Memory B cell (primary cell): ENCODE measurements at regions not wholly inside any gene's neighbourhood (a gene's known extent, or its start where the extent isn't known, plus 50 kb on each side); places are given as distances from the start of the nearest gene placed in this dataset.

Experiments
- ATAC-seq: fragments of 150-1000 bp; cut with Tn5 transposase; 2 replicates; pipeline ENCODE4 v1.10.0; 2021; ENCODE audit warnings: low read depth, mild to moderate bottlenecking, moderate library complexity
- DNase-seq, 2 donors: peaks; one replicate each; pipeline ENCODE4 v3.0.0; 2022; ENCODE audit warnings: low spot score in 2 of 2
- H3K27ac Mint-ChIP-seq: one replicate; pipeline ENCODE4 v1.8.0; 2022; ENCODE audit warnings: mild to moderate bottlenecking, moderate library complexity, mixed read lengths
- H3K27me3 Mint-ChIP-seq: one replicate; pipeline ENCODE4 v1.8.0; 2022; ENCODE audit warnings: mixed read lengths
- H3K36me3 Mint-ChIP-seq: one replicate; pipeline ENCODE4 v1.8.0; 2022; ENCODE audit warnings: mild to moderate bottlenecking, mixed read lengths
- H3K4me1 Mint-ChIP-seq: one replicate; pipeline ENCODE4 v1.8.0; 2022; ENCODE audit warnings: mixed read lengths
- H3K4me3 Mint-ChIP-seq: one replicate; pipeline ENCODE4 v1.8.0; 2022; ENCODE audit warnings: mild to moderate bottlenecking, moderate library complexity, mixed read lengths
- H3K9me3 Mint-ChIP-seq: one replicate; pipeline ENCODE4 v1.8.0; 2022; ENCODE audit warnings: mixed read lengths

DNA sequence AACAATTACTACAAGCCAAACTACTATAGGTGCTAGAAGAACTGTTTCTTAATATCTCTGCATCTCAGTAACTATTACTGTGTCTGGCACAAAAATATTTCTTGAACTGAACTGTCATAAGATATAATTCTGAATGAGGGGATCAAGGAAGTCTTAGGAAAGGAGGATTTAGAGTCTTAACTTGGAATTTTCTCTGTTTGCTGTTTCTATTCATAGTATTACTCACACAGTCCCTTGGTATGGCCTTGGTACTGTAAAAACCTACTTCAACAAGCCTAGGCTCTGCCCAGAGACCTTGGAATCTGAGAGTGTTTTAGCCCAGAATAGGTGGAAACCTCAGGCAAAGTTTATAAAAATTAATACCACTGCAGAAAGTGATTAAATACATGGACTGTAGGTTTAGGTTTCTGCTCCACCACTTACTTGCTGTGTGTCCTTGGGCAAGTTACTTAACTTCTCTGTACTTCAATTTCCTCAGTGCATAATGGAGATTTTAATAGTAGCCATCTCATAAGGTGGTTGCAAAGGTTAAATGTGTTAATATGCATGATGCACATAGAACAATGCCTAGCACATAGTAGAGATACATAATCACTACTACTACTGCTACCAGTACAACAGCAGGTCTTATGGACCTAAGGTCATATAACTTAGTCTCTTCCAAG, 87.4 kb upstream of the NFIA start:
- H3K4me1 Mint-ChIP-seq: no peaks in the 10 kb centered on the region
- no peak overlapping the region for H3K27ac Mint-ChIP-seq
- ATAC-seq (no peak), DNase-seq (no peak)
- no peak overlapping the region for H3K4me3 Mint-ChIP-seq
- H3K36me3 Mint-ChIP-seq: no peaks in the 10 kb centered on the region
- peaks cover 12% of the 10 kb centered on the region for H3K27me3 Mint-ChIP-seq
- no peaks in the 10 kb centered on the region for H3K9me3 Mint-ChIP-seq

DNA sequence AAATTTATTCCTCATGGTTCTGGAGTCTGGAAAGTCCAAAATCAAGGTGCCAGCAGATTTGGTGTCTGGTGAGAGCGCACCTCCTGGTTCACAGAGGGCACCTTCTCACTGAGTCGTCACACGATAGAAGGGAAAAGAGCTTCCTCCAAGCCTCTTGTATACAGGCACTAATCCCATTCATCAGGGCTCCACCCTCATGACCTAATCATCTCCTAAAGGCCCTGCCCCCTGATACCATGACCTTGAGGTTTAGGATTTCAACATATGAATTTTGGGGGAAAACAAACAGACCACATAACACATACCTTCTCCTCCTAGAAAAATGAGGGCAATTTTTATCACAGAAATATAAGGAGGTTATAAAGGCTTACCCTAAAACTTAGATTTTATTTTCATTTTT, 88.0 kb upstream of the NFIA start:
- peaks cover 12% of the 10 kb centered on the region for H3K27me3 Mint-ChIP-seq
- H3K4me3 Mint-ChIP-seq: no peak overlapping the region
- no peaks in the 10 kb centered on the region for H3K36me3 Mint-ChIP-seq
- no peak overlapping the region for H3K27ac Mint-ChIP-seq
- H3K9me3 Mint-ChIP-seq: no peaks in the 10 kb centered on the region
- DNase-seq (no peak), ATAC-seq (no peak)
- no peaks in the 10 kb centered on the region for H3K4me1 Mint-ChIP-seq

DNA sequence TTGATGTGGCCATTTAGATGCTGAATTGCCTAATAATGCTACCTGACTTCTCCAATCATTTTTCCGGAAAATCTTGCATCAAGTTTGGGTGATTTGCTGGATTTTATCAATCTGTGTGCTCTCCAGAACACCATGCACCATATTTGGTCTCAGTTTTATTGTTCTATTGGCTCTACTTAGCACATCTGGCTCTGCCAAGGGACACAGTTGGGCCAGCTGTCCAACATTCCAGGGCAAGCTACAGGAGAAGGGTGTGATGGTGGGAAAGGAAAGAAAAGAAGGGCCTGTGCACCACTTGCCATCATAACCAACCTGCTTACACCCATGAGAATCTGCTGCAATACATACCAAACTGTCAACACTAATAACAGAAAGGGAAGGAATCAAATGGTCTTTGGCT, 90.2 kb upstream of the NFIA start:
- no peaks in the 10 kb centered on the region for H3K4me1 Mint-ChIP-seq
- H3K9me3 Mint-ChIP-seq: no peaks in the 10 kb centered on the region
- H3K36me3 Mint-ChIP-seq: no peaks in the 10 kb centered on the region
- H3K27me3 Mint-ChIP-seq: peaks cover 14% of the 10 kb centered on the region
- no peak for ATAC-seq
- H3K4me3 Mint-ChIP-seq: no peak overlapping the region
- no peak for DNase-seq
- H3K27ac Mint-ChIP-seq: no peak overlapping the region

DNA sequence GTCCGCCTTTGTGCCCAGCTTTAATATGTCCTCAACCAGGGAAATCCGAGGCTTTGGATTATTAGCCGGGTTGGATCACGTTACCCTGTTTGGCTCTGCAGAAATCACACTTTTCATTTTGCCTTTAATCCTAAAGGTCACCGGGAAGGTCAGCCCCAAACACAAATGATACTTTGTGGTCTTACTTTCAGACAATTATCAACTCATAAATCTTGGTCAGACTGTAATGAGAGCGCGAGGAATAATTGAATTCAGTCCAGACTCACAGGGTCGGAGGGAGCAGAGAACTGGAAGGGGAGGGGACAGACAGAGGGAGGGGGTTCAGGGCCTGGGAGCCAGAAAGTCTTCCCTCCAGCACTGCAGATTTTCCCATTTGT, 91.7 kb upstream of the NFIA start:
- DNase-seq (no peak), ATAC-seq (no peak)
- H3K4me3 Mint-ChIP-seq: no peak overlapping the region
- H3K9me3 Mint-ChIP-seq: no peaks in the 10 kb centered on the region
- peaks cover 14% of the 10 kb centered on the region for H3K27me3 Mint-ChIP-seq
- H3K36me3 Mint-ChIP-seq: no peaks in the 10 kb centered on the region
- no peak overlapping the region for H3K27ac Mint-ChIP-seq
- H3K4me1 Mint-ChIP-seq: no peaks in the 10 kb centered on the region

- H3K4me3 Mint-ChIP-seq: no peak overlapping the region
Measured at GRCh38 chr1:60989749-60990713, 92.3 kb upstream of the NFIA start.

GRCh38 chr1:60988891-60989290, 93.5 kb upstream of the NFIA start:
- ATAC-seq (no peak), DNase-seq (no peak)
- Mint-ChIP-seq H3K4me1 (no peaks in the 10 kb centered on the region), H3K36me3 (no peaks in the 10 kb centered on the region), H3K27me3 (peaks cover 14% of the 10 kb centered on the region), H3K27ac (no peak overlapping the region), H3K4me3 (no peak overlapping the region), H3K9me3 (no peaks in the 10 kb centered on the region)

More at GRCh38 chr1:60989749-60990713, 92.3 kb upstream of the NFIA start:
- DNase-seq (no peak), ATAC-seq (no peak)
- H3K36me3 Mint-ChIP-seq: no peaks in the 10 kb centered on the region
- H3K9me3 Mint-ChIP-seq: no peaks in the 10 kb centered on the region
- peaks cover 14% of the 10 kb centered on the region for H3K27me3 Mint-ChIP-seq
- no peaks in the 10 kb centered on the region for H3K4me1 Mint-ChIP-seq
- no peak overlapping the region for H3K27ac Mint-ChIP-seq

DNA sequence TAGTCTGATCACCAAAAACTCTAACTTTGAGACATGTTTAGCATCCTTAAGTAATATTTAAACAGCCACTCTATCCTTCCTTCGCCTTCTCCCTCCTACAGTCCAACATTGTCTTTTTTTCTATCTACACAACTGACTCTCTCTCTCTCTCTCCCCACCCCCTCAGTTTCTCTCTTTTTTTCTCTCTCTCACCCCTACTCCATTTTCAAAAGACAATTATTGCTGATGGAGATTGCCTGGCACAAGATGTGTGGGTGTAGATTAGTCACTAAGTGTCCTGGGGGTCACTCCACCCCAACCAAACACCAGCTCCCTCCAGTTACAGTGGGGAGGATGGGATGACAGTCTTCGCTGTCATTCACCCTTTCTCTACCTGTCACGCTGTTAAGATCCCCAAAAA, 94.5 kb upstream of the NFIA start:
- no peak overlapping the region for H3K27ac Mint-ChIP-seq
- DNase-seq (no peak), ATAC-seq (no peak)
- no peaks in the 10 kb centered on the region for H3K4me1 Mint-ChIP-seq
- H3K36me3 Mint-ChIP-seq: no peaks in the 10 kb centered on the region
- H3K9me3 Mint-ChIP-seq: no peaks in the 10 kb centered on the region
- H3K4me3 Mint-ChIP-seq: no peak overlapping the region
- peaks cover 9% of the 10 kb centered on the region for H3K27me3 Mint-ChIP-seq

GRCh38 chr1:60984062-60984799, 98.1 kb upstream of the NFIA start:
- no peak overlapping the region for H3K4me3 Mint-ChIP-seq
- ATAC-seq (no peak), DNase-seq (no peak)
- peaks cover 5% of the 10 kb centered on the region for H3K27me3 Mint-ChIP-seq
- no peaks in the 10 kb centered on the region for H3K36me3 Mint-ChIP-seq
- H3K4me1 Mint-ChIP-seq: no peaks in the 10 kb centered on the region
- no peaks in the 10 kb centered on the region for H3K9me3 Mint-ChIP-seq
- H3K27ac Mint-ChIP-seq: no peak overlapping the region

DNA sequence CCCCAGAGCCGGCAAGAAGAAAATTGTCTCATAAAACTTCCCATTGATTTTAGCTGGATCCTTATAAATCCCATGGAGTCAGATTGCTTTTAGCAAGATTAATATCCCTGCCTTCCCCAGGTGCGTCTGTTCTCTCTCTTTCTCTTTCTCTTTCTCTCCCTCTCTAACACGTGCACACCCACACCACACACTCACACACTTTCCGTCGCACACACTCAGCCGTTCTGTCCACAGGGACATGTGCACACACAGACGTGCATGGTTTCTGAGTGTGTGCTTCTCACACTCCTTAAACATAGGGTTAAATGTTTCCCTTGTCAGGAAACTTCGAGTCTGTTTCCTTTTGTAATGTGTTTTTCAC, 98.7 kb upstream of the NFIA start:
- Mint-ChIP-seq H3K27ac (no peak overlapping the region), H3K27me3 (peaks cover 5% of the 10 kb centered on the region), H3K4me3 (no peak overlapping the region), H3K36me3 (no peaks in the 10 kb centered on the region), H3K4me1 (no peaks in the 10 kb centered on the region), H3K9me3 (no peaks in the 10 kb centered on the region)
- DNase-seq (no peak), ATAC-seq (no peak)

DNA sequence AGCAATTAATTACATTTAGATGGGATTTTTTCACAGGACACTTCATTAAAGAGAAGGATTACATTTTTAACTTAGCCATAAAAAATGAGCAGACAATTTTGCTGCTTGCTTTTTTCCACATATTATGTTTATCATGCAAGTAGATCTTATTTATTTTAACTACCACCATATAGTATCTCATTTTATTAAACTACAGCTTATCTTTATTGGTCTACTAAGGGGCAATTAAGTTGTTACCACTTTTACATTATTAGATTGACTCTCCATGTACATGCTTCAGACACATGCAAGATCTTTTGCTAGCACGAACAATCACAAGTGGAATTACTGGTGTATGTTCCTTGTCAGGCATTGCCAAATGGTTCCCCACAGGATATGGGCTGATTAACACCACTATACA, 99.8 kb upstream of the NFIA start:
- Mint-ChIP-seq H3K27me3 (peaks cover 3% of the 10 kb centered on the region), H3K36me3 (no peaks in the 10 kb centered on the region), H3K27ac (no peak overlapping the region), H3K9me3 (no peaks in the 10 kb centered on the region), H3K4me3 (no peak overlapping the region), H3K4me1 (no peaks in the 10 kb centered on the region)
- no peak for DNase-seq
- ATAC-seq: no peak

DNA sequence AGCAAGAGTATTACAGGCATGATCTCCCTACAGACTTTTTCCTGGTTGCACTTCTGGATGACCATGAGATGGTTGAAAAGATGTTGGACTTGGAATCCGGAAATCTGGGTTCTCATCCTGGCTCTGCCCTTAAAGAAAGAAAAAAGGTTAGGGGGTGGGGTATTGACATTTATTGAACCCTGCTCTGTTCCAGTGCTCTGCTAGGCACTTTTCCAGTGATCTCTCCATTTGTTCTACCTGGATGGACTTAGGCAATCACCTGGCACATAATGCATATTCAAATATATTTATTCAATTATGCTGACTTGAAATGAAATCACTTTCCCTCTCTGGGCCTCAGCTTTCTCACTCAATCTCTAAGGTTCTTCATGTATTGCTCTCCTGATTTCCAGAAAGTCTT, 101.0 kb upstream of the NFIA start:
- Mint-ChIP-seq H3K27ac (no peak overlapping the region), H3K36me3 (no peaks in the 10 kb centered on the region), H3K4me3 (no peak overlapping the region), H3K27me3 (peaks cover 6% of the 10 kb centered on the region), H3K4me1 (no peaks in the 10 kb centered on the region), H3K9me3 (no peaks in the 10 kb centered on the region)
- ATAC-seq: no peak
- DNase-seq: no peak

- no peaks in the 10 kb centered on the region for H3K36me3 Mint-ChIP-seq
- H3K4me1 Mint-ChIP-seq: no peaks in the 10 kb centered on the region
- DNase-seq: no peak
- no peak overlapping the region for H3K4me3 Mint-ChIP-seq
- peak; percentile 70 for ATAC-seq
- H3K27me3 Mint-ChIP-seq: peaks cover 9% of the 10 kb centered on the region
- no peaks in the 10 kb centered on the region for H3K9me3 Mint-ChIP-seq
- no peak overlapping the region for H3K27ac Mint-ChIP-seq
Measured at GRCh38 chr1:60978421-60979357, 103.7 kb upstream of the NFIA start.

GRCh38 chr1:60977661-60978060, 104.7 kb upstream of the NFIA start:
- H3K4me3 Mint-ChIP-seq: no peak overlapping the region
- H3K27me3 Mint-ChIP-seq: peaks cover 8% of the 10 kb centered on the region
- no peaks in the 10 kb centered on the region for H3K9me3 Mint-ChIP-seq
- H3K36me3 Mint-ChIP-seq: no peaks in the 10 kb centered on the region
- no peak for DNase-seq
- no peak for ATAC-seq
- no peak overlapping the region for H3K27ac Mint-ChIP-seq
- H3K4me1 Mint-ChIP-seq: no peaks in the 10 kb centered on the region
